IMR-90 (cell line): ENCODE measurements at regions not wholly inside any gene's neighbourhood (a gene's known extent, or its start where the extent isn't known, plus 50 kb on each side); places are given as distances from the start of the nearest gene placed in this dataset.

Experiments
- ATAC-seq: fragments of 200-7000 bp; cut with Tn5 transposase; 2 replicates; pipeline ENCODE4 v1.9.1; 2020; ENCODE audit warnings: low read depth, mild to moderate bottlenecking, moderate library complexity
- BruUV-seq: library from RNA; stranded (reverse); fragments of 400-500 nt; replicated peaks from 2 replicates; lab custom pipeline; 2021; lab: Mats Ljungman, UMichigan
- CTCF ChIA-PET: fragments of 300-600 bp; formaldehyde crosslinking; extraction: SDS; loops from one replicate; lab custom pipeline; 2021; ENCODE audit warnings: antibody characterized with exemption; lab: Yijun Ruan, JAX
- POLR2A ChIA-PET: fragments of 300-600 bp; sonication (Branson Sonifier 250); formaldehyde crosslinking; loops from one replicate; lab custom pipeline; 2022; ENCODE audit warnings: antibody characterized with exemption; ENCODE audit not compliant: unreplicated experiment; lab: Charles Lee
- DNase-seq: peaks from one replicate; pipeline ENCODE4 v3.0.0; 2013
- H2AFZ ChIP-seq: replicated peaks from 2 replicates; pipeline ENCODE3; 2013; ENCODE audit warnings: low read length, mild to moderate bottlenecking; ENCODE audit not compliant: poor library complexity
- H2AK5ac ChIP-seq: 2 replicates; pipeline ENCODE4 v1.6.1; 2013; ENCODE audit warnings: low read depth, low read length, inconsistent platforms
- H2AK9ac ChIP-seq: replicated peaks from 2 replicates; pipeline ENCODE3; 2013; ENCODE audit warnings: mild to moderate bottlenecking, low read depth, low read length, moderate library complexity; ENCODE audit not compliant: poor library complexity
- H2BK120ac ChIP-seq: 2 replicates; pipeline ENCODE4 v1.6.1; 2013; ENCODE audit warnings: low read depth, low read length, inconsistent platforms
- H2BK15ac ChIP-seq: 3 replicates; pipeline ENCODE4 v1.6.1; 2013; ENCODE audit warnings: low read depth, low read length, inconsistent platforms
- H2BK20ac ChIP-seq: 2 replicates; pipeline ENCODE4 v1.6.1; 2013; ENCODE audit warnings: low read depth, mild to moderate bottlenecking, inconsistent platforms, low read length, moderate library complexity
- H2BK5ac ChIP-seq: 2 replicates; pipeline ENCODE4 v1.6.1; 2013; ENCODE audit warnings: mild to moderate bottlenecking, low read depth, low read length, inconsistent platforms; ENCODE audit not compliant: poor library complexity, severe bottlenecking
- H3K14ac ChIP-seq: replicated peaks from 2 replicates; pipeline ENCODE4 v1.6.1; 2013; ENCODE audit warnings: low read depth, low read length, inconsistent platforms
- H3K18ac ChIP-seq: 2 replicates; pipeline ENCODE4 v1.6.1; 2013; ENCODE audit warnings: low read depth, low read length, control low read depth
- H3K23ac ChIP-seq: 2 replicates; pipeline ENCODE4 v1.6.1; 2013; ENCODE audit warnings: low read depth, low read length, inconsistent platforms
- H3K27ac ChIP-seq: 2 replicates; pipeline ENCODE4 v1.5.1; 2013; ENCODE audit warnings: mild to moderate bottlenecking, control low read depth, low read length; ENCODE audit not compliant: insufficient read depth
- H3K27me3 ChIP-seq: 2 replicates; pipeline ENCODE4 v1.6.1; 2013; ENCODE audit warnings: low read length; ENCODE audit not compliant: control insufficient read depth, insufficient read depth
- H3K36me3 ChIP-seq: 2 replicates; pipeline ENCODE4 v1.6.1; 2013; ENCODE audit warnings: low read length, mixed read lengths; ENCODE audit not compliant: control insufficient read depth, insufficient read depth
- H3K4ac ChIP-seq: 2 replicates; pipeline ENCODE4 v1.6.1; 2013; ENCODE audit warnings: low read depth, low read length, inconsistent platforms
- H3K4me1 ChIP-seq: 2 replicates; pipeline ENCODE4 v1.6.1; 2013; ENCODE audit warnings: low read length, mixed read lengths; ENCODE audit not compliant: control insufficient read depth, insufficient read depth
- H3K4me2 ChIP-seq: 2 replicates; pipeline ENCODE4 v1.6.1; 2013; ENCODE audit warnings: low read depth, mild to moderate bottlenecking, control low read depth, low read length, moderate library complexity
- H3K4me3 ChIP-seq: 2 replicates; pipeline ENCODE4 v1.5.1; 2013; ENCODE audit warnings: low read depth, mild to moderate bottlenecking, control low read depth, low read length, moderate library complexity; ENCODE audit not compliant: insufficient read depth
- H3K56ac ChIP-seq: 2 replicates; pipeline ENCODE4 v1.6.1; 2013; ENCODE audit warnings: low read length, inconsistent platforms; ENCODE audit not compliant: insufficient read depth; ENCODE audit errors: extremely low read depth
- H3K79me1 ChIP-seq, 2 experiments: 2 replicates each; pipeline ENCODE4 v1.6.1; 2013; ENCODE audit warnings: low read length in 2 of 2, inconsistent platforms in 1 of 2, low read depth in 1 of 2
- H3K9ac ChIP-seq: 2 replicates; pipeline ENCODE4 v1.6.1; 2013; ENCODE audit warnings: low read depth, low read length, control low read depth
- H3K9me1 ChIP-seq: 2 replicates; pipeline ENCODE4 v1.6.1; 2013; ENCODE audit warnings: low read length, inconsistent platforms; ENCODE audit not compliant: insufficient read depth
- H3K9me3 ChIP-seq: 2 replicates; pipeline ENCODE4 v1.6.1; 2013; ENCODE audit warnings: low read length; ENCODE audit not compliant: control insufficient read depth, insufficient read depth
- H4K20me1 ChIP-seq: 2 replicates; pipeline ENCODE4 v1.6.1; 2013; ENCODE audit warnings: low read length, inconsistent platforms; ENCODE audit not compliant: insufficient read depth
- H4K5ac ChIP-seq: 2 replicates; pipeline ENCODE4 v1.6.1; 2013; ENCODE audit warnings: mild to moderate bottlenecking, low read depth, low read length, control low read depth
- H4K8ac ChIP-seq, 2 experiments: 2 replicates each; pipeline ENCODE4 v1.6.1; 2013; ENCODE audit warnings: low read depth in 2 of 2, low read length in 2 of 2, control low read depth in 1 of 2, inconsistent platforms in 1 of 2
- H4K91ac ChIP-seq: 2 replicates; pipeline ENCODE4 v1.6.1; 2013; ENCODE audit warnings: low read depth, low read length, inconsistent platforms; ENCODE audit not compliant: insufficient read depth
- BHLHE40 ChIP-seq: fragments of 150-350 bp; IDR thresholded peaks from 2 replicates; pipeline ENCODE4 v1.6.1; 2016; ENCODE audit warnings: mild to moderate bottlenecking, low read depth, low read length
- CEBPB ChIP-seq: IDR thresholded peaks from 2 replicates; pipeline ENCODE4 v1.6.1; 2012; ENCODE audit warnings: low read depth, low read length, improper control_type of control experiment
- CHD1 ChIP-seq: IDR thresholded peaks from 2 replicates; pipeline ENCODE4 v1.6.1; 2012; ENCODE audit warnings: low read depth, low read length, improper control_type of control experiment
- CTCF ChIP-seq: conservative IDR thresholded peaks from 2 replicates; pipeline ENCODE4 v1.5.1; 2012; ENCODE audit warnings: mild to moderate bottlenecking, low read depth, low read length, improper control_type of control experiment
- MAFK ChIP-seq: IDR thresholded peaks from 2 replicates; pipeline ENCODE4 v1.6.1; 2012; ENCODE audit warnings: low read depth, low read length, improper control_type of control experiment
- MAZ ChIP-seq: IDR thresholded peaks from 2 replicates; pipeline ENCODE4 v1.6.1; 2012; ENCODE audit warnings: low read depth, mild to moderate bottlenecking, low read length, improper control_type of control experiment, moderate library complexity, borderline replicate concordance
- MXI1 ChIP-seq: IDR thresholded peaks from 2 replicates; pipeline ENCODE4 v1.6.1; 2012; ENCODE audit warnings: low read depth, mild to moderate bottlenecking, low read length, moderate library complexity, borderline replicate concordance
- NFE2L2 ChIP-seq: fragments of 150-350 bp; IDR thresholded peaks from 2 replicates; pipeline ENCODE4 v1.6.1; 2016; ENCODE audit warnings: low read depth, mild to moderate bottlenecking, low read length
- POLR2A ChIP-seq: IDR thresholded peaks from 2 replicates; pipeline ENCODE4 v1.6.1; 2012; ENCODE audit warnings: mild to moderate bottlenecking, low read depth, low read length
- RCOR1 ChIP-seq: IDR thresholded peaks from 2 replicates; pipeline ENCODE4 v1.6.1; 2012; ENCODE audit warnings: mild to moderate bottlenecking, low read length, improper control_type of control experiment; ENCODE audit not compliant: insufficient replicate concordance
- RFX5 ChIP-seq: IDR thresholded peaks from 2 replicates; pipeline ENCODE4 v1.8.0; 2012; ENCODE audit warnings: low read depth, mild to moderate bottlenecking, low read length, moderate library complexity
- SMC3 ChIP-seq: fragments of 150-350 bp; IDR thresholded peaks from 2 replicates; pipeline ENCODE4 v1.6.1; 2016; ENCODE audit warnings: low read depth, mild to moderate bottlenecking, antibody characterized with exemption, low read length, moderate library complexity
- WGBS, 2 experiments: methylation state at CpG; one replicate each; pipeline versions ENCODE4 v1.1.5 to v1.1.7; 2013; ENCODE audit warnings: missing lambda C conversion rate in 2 of 2; ENCODE audit not compliant: insufficient read length in 1 of 2; ENCODE audit errors: extremely low coverage in 2 of 2; 5-methylcytosine and 5-hydroxymethylcytosine counted together
- dilution Hi-C: fragments of 300-500 bp; cut with HindIII; formaldehyde crosslinking; loops from one replicate; pipeline ENCODE4 v1.14.3; 2018; ENCODE audit warnings: low sequenced_read_pairs; ENCODE audit not compliant: unreplicated experiment
- in situ Hi-C: fragments of 300-500 bp; cut with MboI; formaldehyde crosslinking; loops from 3 replicates; pipeline ENCODE4 v1.14.3; 2019; ENCODE audit warnings: low sequenced_read_pairs, inconsistent platforms, mixed read lengths
- intact Hi-C: fragments of 100-400 bp; cut with micrococcal nuclease; formaldehyde crosslinking; loops from 2 replicates; pipeline ENCODE4 v1.10.0; 2022
- TF ChIP-seq, protein P1 (sequence below): fragments of 150-350 bp; IDR thresholded peaks from 2 replicates; pipeline ENCODE4 v1.6.1; 2016; ENCODE audit warnings: low read depth, mild to moderate bottlenecking, low read length, moderate library complexity, borderline replicate concordance

DNA sequence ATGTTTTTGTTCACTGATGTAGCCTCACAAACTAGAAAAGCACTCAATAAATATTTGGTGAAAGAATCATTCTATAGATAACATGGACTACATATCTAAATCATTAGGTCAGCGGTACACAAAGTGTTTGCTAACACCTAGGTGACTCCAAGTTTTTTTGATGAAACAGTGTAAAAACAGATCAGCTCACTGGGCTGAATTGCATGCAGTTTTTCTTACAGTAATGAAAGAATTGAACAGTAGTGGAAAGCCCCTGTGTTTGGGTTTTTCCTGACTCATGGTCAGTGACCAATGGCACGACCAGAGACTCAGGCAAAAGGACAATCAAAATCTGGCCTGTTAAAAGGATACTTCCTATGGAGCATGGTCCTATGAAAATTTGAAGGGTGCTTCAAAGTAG, 384.3 kb upstream of the EPHA6 start:
- no peak overlapping the region for H4K5ac ChIP-seq
- CTCF ChIA-PET: no interaction called here
- intact Hi-C loops (no loop called here), dilution Hi-C loops (no loop called here), in situ Hi-C loops (no loop called here)
- H4K8ac ChIP-seq: no peak overlapping the region
- no peaks in the 10 kb centered on the region for H3K9me1 ChIP-seq
- TF ChIP-seq MAZ (no peak), SMC3 (no peak), POLR2A (no peak), NFE2L2 (no peak), MXI1 (no peak), CTCF (no peak), RCOR1 (no peak), CEBPB (no peak), RFX5 (no peak), MAFK (no peak), BHLHE40 (no peak), CHD1 (no peak)
- TF ChIP-seq, protein P1, sequence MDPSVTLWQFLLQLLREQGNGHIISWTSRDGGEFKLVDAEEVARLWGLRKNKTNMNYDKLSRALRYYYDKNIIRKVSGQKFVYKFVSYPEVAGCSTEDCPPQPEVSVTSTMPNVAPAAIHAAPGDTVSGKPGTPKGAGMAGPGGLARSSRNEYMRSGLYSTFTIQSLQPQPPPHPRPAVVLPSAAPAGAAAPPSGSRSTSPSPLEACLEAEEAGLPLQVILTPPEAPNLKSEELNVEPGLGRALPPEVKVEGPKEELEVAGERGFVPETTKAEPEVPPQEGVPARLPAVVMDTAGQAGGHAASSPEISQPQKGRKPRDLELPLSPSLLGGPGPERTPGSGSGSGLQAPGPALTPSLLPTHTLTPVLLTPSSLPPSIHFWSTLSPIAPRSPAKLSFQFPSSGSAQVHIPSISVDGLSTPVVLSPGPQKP: no peak
- H3K4me2 ChIP-seq: no peak overlapping the region
- no peak overlapping the region for H2AFZ ChIP-seq
- H3K23ac ChIP-seq: no peak overlapping the region
- no peak overlapping the region for H2BK20ac ChIP-seq
- no peaks in the 10 kb centered on the region for H3K9me3 ChIP-seq
- no peak overlapping the region for H2AK9ac ChIP-seq
- no peak overlapping the region for H3K9ac ChIP-seq
- BruUV-seq: no TSS peak
- H3K27ac ChIP-seq: no peak overlapping the region
- H3K36me3 ChIP-seq: no peaks in the 10 kb centered on the region
- H2BK5ac ChIP-seq: no peak overlapping the region
- WGBS, 2 experiments: no CpG with 5 or more reads among the region's 2 CpGs
- H3K56ac ChIP-seq: no peak overlapping the region
- no peak for DNase-seq
- no peaks in the 10 kb centered on the region for H3K79me1 ChIP-seq
- no peak overlapping the region for H4K91ac ChIP-seq
- no peak overlapping the region for H3K18ac ChIP-seq
- H2BK120ac ChIP-seq: no peak overlapping the region
- H3K4me1 ChIP-seq: no peaks in the 10 kb centered on the region
- no peaks in the 10 kb centered on the region for H3K27me3 ChIP-seq
- ATAC-seq: no peak
- POLR2A ChIA-PET: no interaction called here
- H4K20me1 ChIP-seq: no peaks in the 10 kb centered on the region
- H3K4me3 ChIP-seq: no peak overlapping the region
- no peak overlapping the region for H3K4ac ChIP-seq
- no peak overlapping the region for H2BK15ac ChIP-seq
- no peak overlapping the region for H3K14ac ChIP-seq
- H2AK5ac ChIP-seq: no peak overlapping the region
